Middle frontal gyrus (tissue), 1 donor: ENCODE measurements at regions not wholly inside any gene's neighbourhood (a gene's known extent, or its start where the extent isn't known, plus 50 kb on each side); places are given as distances from the start of the nearest gene placed in this dataset.

Experiments used
- DNase-seq: peaks from one replicate; pipeline ENCODE4 v3.0.0-alpha.2; 2015; ENCODE audit warnings: low spot score; ENCODE audit errors: extremely low spot score

- DNase-seq = no peak
Measured at GRCh38 chr3:124174910-124175874, 183.3 kb upstream of the ROPN1 start.

DNA sequence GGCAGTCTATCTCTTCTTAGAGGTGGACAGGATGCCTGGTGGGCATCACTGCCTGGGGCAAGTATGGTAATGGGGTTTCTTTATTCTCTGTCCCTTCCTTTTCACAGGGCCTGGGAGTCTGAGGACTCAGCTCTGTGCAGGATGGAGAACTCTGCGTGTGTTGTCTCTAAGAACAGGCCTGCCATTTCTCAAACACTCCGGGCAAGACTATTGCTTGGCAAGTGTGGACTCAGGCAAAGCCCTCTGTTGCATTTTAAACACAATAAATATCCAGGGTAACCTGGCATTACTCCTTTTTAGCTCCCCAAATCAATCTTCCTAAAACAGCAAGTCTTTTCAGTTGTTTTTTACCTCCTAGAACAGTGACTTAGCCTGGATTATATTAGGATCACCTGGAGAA, 185.1 kb upstream of the ROPN1 start:
- no peak for DNase-seq

DNA sequence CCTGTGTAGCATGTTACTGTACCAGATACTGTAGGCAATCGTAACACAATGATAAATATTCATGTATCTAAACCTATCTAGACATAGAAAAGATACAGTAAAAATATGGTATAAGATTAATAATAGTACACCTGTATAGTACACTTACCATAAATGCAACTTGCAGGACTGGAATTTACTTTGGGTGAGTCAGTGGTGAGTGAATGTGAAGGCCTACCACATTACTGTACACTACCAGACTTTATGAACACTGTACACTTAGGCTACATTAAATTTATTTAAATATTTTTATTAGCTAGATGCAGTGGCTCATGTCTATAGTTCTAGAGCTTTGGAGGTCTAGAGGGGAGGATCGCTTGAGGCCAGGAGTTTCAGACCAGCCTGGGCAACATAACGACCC, 186.6 kb upstream of the ROPN1 start:
- no peak for DNase-seq

DNA sequence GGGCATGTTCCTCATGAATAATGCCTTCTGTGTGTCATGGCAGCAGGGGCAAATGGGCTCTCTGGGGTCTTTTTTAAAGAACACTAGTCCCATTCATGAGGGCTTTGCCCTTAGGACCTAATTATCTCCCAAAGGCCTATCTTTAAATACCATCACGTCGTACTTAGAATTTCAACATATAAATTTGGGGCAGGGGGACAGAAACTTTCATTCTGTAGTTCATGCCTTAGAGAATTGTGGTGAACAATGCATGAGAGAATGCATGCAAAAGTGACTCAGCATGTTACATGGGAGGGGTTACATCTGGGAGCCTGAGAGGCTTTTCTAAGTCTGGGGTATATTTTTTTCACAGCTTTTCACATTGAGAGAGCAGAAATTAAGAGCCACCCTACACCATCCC, 208.5 kb upstream of the ROPN1 start:
- DNase-seq = no peak

- no peak for DNase-seq
Measured at GRCh38 chr3:124201226-124201625, 209.3 kb upstream of the ROPN1 start.

GRCh38 chr3:124201786-124202185, 209.9 kb upstream of the ROPN1 start:
- DNase-seq = no peak

- DNase-seq = no peak
Measured at GRCh38 chr3:124202754-124203153, 210.8 kb upstream of the ROPN1 start.

DNA sequence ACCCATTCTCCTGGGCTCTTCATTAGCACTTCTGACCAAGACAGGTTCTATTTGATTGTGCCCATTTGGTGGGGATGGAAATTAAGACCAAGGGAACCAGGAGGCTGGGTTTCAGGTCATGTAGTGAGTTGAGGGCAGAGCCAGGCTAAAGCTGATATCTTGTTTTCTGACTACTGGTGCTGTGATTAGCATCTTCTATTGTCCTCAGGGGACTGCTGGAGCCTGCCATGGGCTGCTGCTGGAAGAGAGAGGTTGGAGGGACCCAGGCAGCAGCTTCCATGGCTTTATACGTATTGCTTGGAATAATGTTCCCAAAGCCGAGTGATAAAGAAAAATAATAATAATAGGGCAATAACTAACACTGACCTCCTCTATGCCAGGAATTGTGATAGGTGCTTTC, 211.4 kb upstream of the ROPN1 start:
- no peak for DNase-seq

DNA sequence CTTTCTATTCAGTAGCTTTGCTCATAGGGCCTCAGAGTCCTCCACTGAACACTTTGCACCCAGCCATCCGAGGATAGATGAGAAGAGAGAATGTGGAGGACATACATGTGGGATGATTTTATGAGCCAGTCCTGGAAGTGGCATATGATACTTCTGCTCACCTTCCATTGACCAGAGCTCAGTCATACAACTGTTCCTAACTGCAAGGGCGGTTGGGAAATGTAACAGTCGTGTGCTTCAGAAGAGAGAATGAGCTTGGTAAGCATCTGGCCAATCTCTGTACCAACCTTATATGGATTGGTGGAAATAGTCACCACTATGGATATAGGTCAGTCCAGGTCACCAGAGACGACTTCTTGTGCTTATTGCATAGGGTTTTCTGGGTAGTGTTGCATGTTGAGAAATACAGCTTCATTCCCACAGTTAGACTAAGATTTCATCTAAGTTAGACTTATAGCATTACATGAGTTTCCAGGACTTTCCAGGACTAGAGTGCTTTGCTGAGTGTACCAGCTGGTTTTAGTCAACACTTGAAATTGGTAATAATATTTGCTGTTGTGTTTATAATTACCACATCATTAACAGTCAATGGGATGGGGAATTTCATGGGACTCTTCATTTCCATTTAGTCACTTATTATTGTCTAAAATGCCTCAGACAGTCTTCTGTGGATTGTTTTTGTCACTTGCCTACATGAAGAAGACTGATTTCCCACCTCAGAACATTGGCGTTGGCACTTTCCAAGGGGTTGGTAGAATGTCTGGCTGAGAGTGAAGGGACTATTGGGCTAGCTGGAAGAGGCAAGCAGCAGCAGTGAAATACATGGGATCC, 214.5 kb upstream of the ROPN1 start:
- DNase-seq = no peak

DNA sequence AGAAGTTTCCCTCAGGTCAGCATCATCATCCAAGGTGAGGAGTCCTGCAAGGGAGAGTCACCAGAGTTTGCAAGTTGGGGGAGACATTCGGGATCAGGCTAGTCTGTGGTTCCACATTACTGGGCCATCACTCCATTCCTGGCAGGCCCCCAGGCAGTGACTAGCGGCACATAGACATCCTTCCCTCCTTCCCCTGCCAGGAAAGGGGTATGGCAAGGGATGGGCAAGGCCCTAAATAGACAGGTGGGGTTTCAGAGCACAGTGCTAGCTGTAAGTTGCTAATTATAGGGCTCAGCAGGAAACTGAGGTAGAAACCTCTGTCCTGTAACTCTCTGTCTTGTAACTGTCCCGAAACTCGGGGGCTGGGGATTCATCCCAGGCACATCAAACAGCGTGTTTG, 215.2 kb upstream of the ROPN1 start:
- no peak for DNase-seq

GRCh38 chr3:124207873-124208485, 216.1 kb upstream of the ROPN1 start:
- DNase-seq = no peak

GRCh38 chr3:124209426-124209825, 217.5 kb upstream of the ROPN1 start:
- DNase-seq = no peak

DNA sequence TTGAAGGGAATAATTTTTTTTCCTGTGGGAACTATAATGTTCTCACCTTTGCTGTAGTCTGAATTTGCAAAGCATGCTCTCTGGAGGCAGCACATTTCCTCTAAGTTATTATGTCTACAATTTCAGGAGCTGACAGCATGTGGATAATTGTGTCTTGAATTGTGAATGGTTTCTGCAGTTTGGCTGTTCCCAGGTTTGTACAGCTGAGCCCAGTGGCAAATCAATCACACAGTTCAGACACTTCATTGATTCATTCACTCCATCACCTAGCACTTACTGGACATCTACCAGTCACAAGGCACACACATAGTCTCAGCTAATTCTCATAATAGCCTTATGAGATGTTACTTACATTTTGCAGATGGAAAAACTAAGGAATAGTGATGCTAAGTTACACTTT, 219.0 kb upstream of the ROPN1 start:
- no peak for DNase-seq

- no peak for DNase-seq
Measured at GRCh38 chr3:124213641-124214040, 221.7 kb upstream of the ROPN1 start.

DNA sequence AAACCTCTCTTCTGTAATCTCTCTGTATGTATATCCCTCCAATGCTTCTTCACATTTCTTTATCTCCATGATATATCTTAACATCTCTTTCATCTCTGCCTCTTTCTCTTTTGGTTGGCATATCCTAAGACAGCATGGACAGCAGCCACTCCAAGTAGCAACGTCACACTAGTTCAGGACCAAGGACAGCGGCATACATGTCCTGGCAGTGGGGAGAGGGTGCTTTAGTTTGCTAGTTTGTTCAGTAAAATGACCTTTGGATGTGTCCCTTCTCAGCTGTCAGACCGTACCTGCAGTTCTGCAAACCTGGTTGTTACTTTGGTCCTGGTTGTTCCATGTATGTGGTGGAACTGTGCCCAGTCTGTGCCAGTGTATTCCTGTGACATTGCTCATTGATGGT, 225.6 kb upstream of the ROPN1 start:
- no peak for DNase-seq

- DNase-seq = no peak
Measured at GRCh38 chr3:124221422-124221821, 229.5 kb upstream of the ROPN1 start.

DNA sequence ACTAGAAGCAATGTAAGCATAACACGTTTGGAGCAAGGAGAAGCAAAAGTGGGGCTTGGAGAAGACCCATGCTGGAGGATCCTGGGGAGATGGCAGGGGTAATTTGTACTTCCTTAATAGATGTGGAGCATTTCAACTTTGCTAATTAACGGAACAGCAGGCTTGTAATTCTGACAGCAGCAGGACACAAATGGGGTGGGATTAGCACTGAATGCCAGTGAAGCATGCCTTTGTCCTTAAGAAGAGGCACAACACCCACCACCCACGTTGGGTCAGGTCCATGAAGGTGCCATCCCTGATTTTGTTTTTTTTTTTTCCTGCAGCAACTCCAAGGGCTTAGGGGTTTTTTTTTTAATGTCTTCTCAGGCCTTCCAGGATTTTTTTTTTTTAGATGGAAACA, 231.9 kb upstream of the ROPN1 start:
- DNase-seq = no peak

DNA sequence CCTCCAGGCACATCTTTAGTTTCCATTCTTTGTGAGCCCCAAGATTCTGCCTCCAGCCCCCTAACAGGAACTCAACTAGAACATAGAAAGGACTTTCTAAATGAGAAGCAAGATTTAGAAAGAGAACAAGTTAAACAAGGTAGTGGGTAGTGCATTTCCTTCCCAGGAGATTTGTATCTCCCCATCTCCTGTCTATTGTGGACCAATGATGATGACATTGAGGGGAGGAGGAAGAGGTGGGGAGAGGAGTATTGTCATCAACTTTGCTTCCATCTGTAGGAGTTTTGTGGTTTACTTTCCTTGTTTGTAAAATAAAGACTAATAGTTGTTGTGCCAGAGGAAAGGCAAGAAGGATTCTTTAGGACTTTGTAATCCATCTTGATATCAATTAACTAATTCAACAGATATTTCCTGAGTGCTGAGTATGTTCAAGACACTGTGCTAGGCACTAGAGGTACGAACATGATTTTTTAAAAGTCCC, 235.3 kb upstream of the ROPN1 start:
- DNase-seq = no peak

GRCh38 chr3:124229420-124229819, 237.5 kb upstream of the ROPN1 start:
- DNase-seq = no peak

DNA sequence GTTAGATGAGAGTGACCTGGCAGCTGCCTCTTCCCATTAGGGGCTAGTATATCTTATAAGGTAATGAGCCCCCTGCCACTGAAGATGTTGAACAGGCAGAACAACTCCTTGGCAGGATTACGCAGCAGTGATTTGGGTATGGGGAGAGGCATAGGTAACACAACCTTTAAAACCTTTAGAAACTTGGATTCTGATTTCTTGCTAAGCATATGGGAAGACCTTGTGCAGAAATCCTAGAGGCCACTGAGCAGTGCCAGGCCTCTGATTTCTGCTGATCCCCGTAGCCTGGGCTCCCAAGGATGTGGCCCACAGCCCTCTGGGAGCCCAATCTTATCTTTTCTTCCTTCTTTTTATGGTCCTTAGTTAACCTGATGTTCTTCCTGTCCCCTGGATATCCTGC, 237.9 kb upstream of the ROPN1 start:
- DNase-seq = no peak

DNA sequence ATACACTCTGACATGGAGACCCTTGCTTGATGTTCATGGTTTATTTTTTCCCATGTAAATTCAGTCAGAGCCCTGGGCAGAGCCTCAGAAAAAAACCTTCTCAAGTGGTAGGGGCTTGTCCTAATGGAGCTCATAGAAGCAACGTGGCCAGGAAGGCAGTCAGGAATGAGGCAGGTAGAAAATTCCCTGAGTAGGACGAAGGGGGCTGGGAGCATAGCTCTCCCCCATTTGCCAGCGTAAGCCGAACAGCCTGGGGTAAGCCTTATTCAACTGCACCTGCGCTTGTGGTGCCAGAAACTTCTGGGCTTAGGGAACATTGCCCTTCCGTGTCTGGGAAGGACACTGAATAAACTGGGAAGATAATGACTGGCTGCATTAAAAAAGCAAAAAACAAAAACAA, 238.5 kb upstream of the ROPN1 start:
- DNase-seq = no peak

- no peak for DNase-seq
Measured at GRCh38 chr3:124230998-124231397, 239.1 kb upstream of the ROPN1 start.
